Keratinocyte (primary cell): ENCODE measurements at regions not wholly inside any gene's neighbourhood (a gene's known extent, or its start where the extent isn't known, plus 50 kb on each side); places are given as distances from the start of the nearest gene placed in this dataset.
"Not testable (repeated sequence)": the region's sequence is repeated elsewhere in the genome, so short reads cannot be mapped to it uniquely, and the experiment has no call there.

ENCODE experiments used
- CTCF ChIP-seq, 3 experiments: IDR thresholded peaks in 1 of 3; conservative IDR thresholded peaks in 1 of 3; optimal IDR thresholded peaks in 1 of 3; 2 replicates in 2 of 3; 3 replicates in 1 of 3; pipeline versions ENCODE3 to v1.5.1; 2011; ENCODE audit warnings: low read length in 3 of 3, mild to moderate bottlenecking in 3 of 3, moderate library complexity in 2 of 3, control low read depth in 1 of 3, inconsistent platforms in 1 of 3; ENCODE audit not compliant: insufficient read depth in 2 of 3; ENCODE audit errors: extremely low read depth in 1 of 3
- EZH2 ChIP-seq: IDR thresholded peaks from one replicate; pipeline ENCODE4 v1.6.1; 2012; ENCODE audit warnings: inconsistent platforms, mild to moderate bottlenecking, low read length, moderate library complexity

- not testable (repeated sequence) for TF ChIP-seq CTCF (optimal IDR thresholded peaks at IDR 0.05 in 1 of 3, IDR thresholded peaks at IDR 0.05 in 1 of 3, conservative IDR thresholded peaks at IDR 0.05 in 1 of 3; ENCODE audit: extremely low read depth in 1 of 3, insufficient read depth in 2 of 3, low read length in 3 of 3); EZH2
These were observed 81.4 kb upstream of the CDH9 start for GRCh38 chr5:27119736-27120321.
